ENCODE measurements at regions not wholly inside any gene's neighbourhood (a gene's known extent, or its start where the extent isn't known, plus 50 kb on each side); places are given as distances from the start of the nearest gene placed in this dataset.

DNA sequence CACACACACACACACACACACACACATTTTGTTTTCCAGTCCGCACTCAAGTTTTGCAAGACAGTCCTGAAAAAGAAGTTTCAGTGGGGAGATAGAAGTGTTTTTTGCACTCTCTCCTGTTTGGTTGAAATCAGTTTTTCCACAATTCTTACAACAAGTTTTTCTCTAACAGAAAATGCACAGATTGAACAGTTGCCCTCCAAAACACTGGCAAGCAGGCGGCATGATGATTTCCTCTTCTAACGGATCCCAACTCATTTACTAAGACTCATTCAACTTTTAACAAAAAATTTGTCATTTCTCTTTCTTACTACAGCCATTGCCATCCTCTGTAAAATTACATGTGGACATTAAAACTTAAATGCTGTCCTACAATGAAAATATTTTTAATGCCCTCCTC, 117.6 kb upstream of the DTNA start:
- TF ChIP-seq POLR2AphosphoS5 (IDR thresholded peaks at IDR 0.05; ENCODE audit: low read depth, low read length): no peak
- TF ChIP-seq, protein P1, sequence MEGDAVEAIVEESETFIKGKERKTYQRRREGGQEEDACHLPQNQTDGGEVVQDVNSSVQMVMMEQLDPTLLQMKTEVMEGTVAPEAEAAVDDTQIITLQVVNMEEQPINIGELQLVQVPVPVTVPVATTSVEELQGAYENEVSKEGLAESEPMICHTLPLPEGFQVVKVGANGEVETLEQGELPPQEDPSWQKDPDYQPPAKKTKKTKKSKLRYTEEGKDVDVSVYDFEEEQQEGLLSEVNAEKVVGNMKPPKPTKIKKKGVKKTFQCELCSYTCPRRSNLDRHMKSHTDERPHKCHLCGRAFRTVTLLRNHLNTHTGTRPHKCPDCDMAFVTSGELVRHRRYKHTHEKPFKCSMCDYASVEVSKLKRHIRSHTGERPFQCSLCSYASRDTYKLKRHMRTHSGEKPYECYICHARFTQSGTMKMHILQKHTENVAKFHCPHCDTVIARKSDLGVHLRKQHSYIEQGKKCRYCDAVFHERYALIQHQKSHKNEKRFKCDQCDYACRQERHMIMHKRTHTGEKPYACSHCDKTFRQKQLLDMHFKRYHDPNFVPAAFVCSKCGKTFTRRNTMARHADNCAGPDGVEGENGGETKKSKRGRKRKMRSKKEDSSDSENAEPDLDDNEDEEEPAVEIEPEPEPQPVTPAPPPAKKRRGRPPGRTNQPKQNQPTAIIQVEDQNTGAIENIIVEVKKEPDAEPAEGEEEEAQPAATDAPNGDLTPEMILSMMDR (IDR thresholded peaks at IDR 0.05): no peak
- TF ChIP-seq TCF7L2 (IDR thresholded peaks at IDR 0.05; ENCODE audit: low read depth, low read length): no peak

Measured in Panc1 (cell line).